Tibial artery (tissue), 4 donors: ENCODE measurements at regions not wholly inside any gene's neighbourhood (a gene's known extent, or its start where the extent isn't known, plus 50 kb on each side); places are given as distances from the start of the nearest gene placed in this dataset.

Experiments
- DNase-seq, 2 donors: peaks; one replicate each; pipeline ENCODE4 v3.0.0-alpha.2; 2019
- H3K27ac ChIP-seq, 2 donors: fragments of 200-600 bp; sonication (generic) in 1 of 2; 1 replicate in 1 of 2; 2 replicates in 1 of 2; pipeline ENCODE4 v1.5.1; 2018 to 2019; ENCODE audit warnings: mild to moderate bottlenecking in 1 of 2
- H3K27me3 ChIP-seq, 2 donors: fragments of 200-600 bp; sonication (generic) in 1 of 2; one replicate each; pipeline versions ENCODE4 v1.5.1 to v1.6.0; 2016 to 2019
- H3K36me3 ChIP-seq, 3 donors: fragments of 200-600 bp; sonication (generic) in 2 of 3; one replicate each; pipeline ENCODE4 v1.5.1; 2016 to 2019; ENCODE audit warnings: mild to moderate bottlenecking in 2 of 3
- H3K4me1 ChIP-seq, 4 donors: fragments of 200-600 bp; sonication (generic) in 2 of 4; 1 replicate in 3 of 4; 2 replicates in 1 of 4; pipeline ENCODE4 v1.5.1; 2016 to 2019
- H3K4me3 ChIP-seq, 2 donors: fragments of 200-600 bp; sonication (generic) in 1 of 2; 1 replicate in 1 of 2; 2 replicates in 1 of 2; pipeline ENCODE4 v1.5.1; 2018 to 2019; ENCODE audit warnings: mild to moderate bottlenecking in 2 of 2
- H3K9me3 ChIP-seq, 3 donors: fragments of 200-600 bp; sonication (generic) in 1 of 3; one replicate each; pipeline ENCODE4 v1.5.1; 2016 to 2019
- intact Hi-C: fragments of 100-400 bp; cut with DNase I; formaldehyde crosslinking; loops from one replicate; pipeline ENCODE4 v1.15.0; 2023; ENCODE audit warnings: low total_unique reads
- TF ChIP-seq, protein P1 (sequence below), 2 experiments: fragments of 200-600 bp in 1 of 2; fragments of 450-650 bp in 1 of 2; IDR thresholded peaks; one replicate each; pipeline ENCODE4 v1.5.1; 2017 to 2019; ENCODE audit warnings: antibody characterized with exemption in 2 of 2, mild to moderate bottlenecking in 1 of 2, moderate library complexity in 1 of 2

DNA sequence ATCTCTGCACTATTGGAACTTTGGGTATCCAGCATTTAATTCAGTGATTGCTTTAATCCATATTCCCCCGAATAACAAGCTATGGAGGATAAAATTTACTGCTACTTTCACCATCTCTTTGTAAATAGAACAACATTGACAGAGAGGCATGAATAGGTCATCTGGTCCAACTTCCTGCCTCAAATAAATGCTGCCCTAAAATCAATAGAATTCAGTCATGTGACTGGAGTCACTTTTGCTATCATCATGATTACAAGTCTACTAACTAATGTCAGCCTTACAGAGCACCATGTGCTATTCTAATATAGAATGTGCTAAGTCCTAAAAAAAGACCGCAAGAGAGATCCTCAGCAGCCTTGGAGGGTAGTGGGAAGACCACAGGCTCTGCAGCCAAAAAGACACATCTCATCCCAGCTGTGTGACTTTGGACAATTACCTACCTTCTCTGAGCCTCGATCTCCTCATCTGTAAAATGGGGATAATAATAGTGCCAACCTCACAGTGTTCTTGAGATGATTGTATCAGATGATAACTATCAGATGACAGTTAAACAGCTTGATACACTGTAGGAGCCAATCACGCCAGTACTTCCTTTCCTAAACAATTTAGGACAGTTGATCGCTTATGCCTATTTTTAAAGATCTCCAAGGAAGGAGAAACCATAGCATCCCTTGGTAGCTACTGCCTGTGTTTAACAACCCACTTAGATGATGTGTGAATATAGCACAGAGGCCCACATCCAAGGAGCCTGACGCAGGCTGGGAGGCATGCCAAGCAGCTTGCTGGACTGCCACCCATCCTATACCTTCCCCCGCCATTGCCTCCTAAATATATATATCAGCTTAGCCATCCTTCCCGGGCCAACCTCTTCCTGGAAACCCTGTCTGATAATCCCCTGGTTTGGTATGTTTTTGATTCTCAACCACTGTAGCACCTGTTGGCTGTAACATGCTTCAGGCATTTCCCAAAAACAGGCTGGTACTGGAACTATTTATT, 77.3 kb upstream of the PHF21A start:
- Histone ChIP-seq H3K36me3 (no peaks in the 10 kb centered on the region), H3K4me1 (no peaks in the 10 kb centered on the region), H3K27ac (no peak overlapping the region), H3K9me3 (no peaks in the 10 kb centered on the region), H3K4me3 (no peak overlapping the region), H3K27me3 (peaks cover 0 to 28% of the 10 kb centered on the region in 2 donors)
- no peak for DNase-seq
- TF ChIP-seq, protein P1, sequence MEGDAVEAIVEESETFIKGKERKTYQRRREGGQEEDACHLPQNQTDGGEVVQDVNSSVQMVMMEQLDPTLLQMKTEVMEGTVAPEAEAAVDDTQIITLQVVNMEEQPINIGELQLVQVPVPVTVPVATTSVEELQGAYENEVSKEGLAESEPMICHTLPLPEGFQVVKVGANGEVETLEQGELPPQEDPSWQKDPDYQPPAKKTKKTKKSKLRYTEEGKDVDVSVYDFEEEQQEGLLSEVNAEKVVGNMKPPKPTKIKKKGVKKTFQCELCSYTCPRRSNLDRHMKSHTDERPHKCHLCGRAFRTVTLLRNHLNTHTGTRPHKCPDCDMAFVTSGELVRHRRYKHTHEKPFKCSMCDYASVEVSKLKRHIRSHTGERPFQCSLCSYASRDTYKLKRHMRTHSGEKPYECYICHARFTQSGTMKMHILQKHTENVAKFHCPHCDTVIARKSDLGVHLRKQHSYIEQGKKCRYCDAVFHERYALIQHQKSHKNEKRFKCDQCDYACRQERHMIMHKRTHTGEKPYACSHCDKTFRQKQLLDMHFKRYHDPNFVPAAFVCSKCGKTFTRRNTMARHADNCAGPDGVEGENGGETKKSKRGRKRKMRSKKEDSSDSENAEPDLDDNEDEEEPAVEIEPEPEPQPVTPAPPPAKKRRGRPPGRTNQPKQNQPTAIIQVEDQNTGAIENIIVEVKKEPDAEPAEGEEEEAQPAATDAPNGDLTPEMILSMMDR (IDR thresholded peaks at IDR 0.05), result no peak
- intact Hi-C loops, result no loop called here

DNA sequence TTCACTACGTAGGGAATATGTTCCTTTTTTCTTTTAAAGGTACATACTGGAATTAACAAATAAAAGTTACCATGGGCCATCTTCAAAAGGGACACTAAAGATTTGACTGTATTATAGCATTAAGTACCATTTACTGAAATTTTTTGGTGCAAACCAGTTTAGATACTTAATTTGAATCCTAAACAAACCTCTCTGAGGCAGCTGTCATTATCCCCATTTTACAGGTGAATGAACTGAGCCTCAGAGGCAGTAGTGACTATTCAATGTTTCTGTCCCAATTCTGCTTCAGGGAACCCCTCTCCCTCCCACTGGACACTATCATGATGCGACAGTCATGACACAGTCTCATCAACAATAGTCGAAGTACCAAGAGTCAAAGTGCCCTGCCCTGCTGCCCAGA, 76.2 kb upstream of the PHF21A start:
- intact Hi-C loops, result no loop called here
- Histone ChIP-seq H3K27ac (no peak overlapping the region), H3K36me3 (no peaks in the 10 kb centered on the region), H3K27me3 (peaks cover 0 to 21% of the 10 kb centered on the region in 2 donors), H3K9me3 (no peaks in the 10 kb centered on the region), H3K4me3 (no peak overlapping the region), H3K4me1 (no peaks in the 10 kb centered on the region)
- TF ChIP-seq, protein P1 (IDR thresholded peaks at IDR 0.05), result no peak
- no peak for DNase-seq

GRCh38 chr11:46188017-46188416, 66.8 kb upstream of the PHF21A start:
- intact Hi-C loops, result no loop called here
- DNase-seq, result no peak
- H3K27me3 ChIP-seq, result peaks cover 0 to 3% of the 10 kb centered on the region in 2 donors
- H3K27ac ChIP-seq, result no peak overlapping the region
- no peaks in the 10 kb centered on the region for H3K4me1 ChIP-seq
- H3K36me3 ChIP-seq, result no peaks in the 10 kb centered on the region
- peaks cover 0 to 13% (median 7%) of the 10 kb centered on the region in 3 donors for H3K9me3 ChIP-seq
- TF ChIP-seq, protein P1 (IDR thresholded peaks at IDR 0.05), result no peak
- no peak overlapping the region for H3K4me3 ChIP-seq

- intact Hi-C loops, result no loop called here
- no peak for DNase-seq
- Histone ChIP-seq H3K4me1 (no peaks in the 10 kb centered on the region), H3K36me3 (no peaks in the 10 kb centered on the region), H3K9me3 (no peaks in the 10 kb centered on the region), H3K4me3 (no peak overlapping the region), H3K27me3 (peaks cover 0 to 4% of the 10 kb centered on the region in 2 donors), H3K27ac (no peak overlapping the region)
- TF ChIP-seq, protein P1 (IDR thresholded peaks at IDR 0.05), result no peak
Observed at GRCh38 chr11:46183819-46184218, 62.6 kb upstream of the PHF21A start.

DNA sequence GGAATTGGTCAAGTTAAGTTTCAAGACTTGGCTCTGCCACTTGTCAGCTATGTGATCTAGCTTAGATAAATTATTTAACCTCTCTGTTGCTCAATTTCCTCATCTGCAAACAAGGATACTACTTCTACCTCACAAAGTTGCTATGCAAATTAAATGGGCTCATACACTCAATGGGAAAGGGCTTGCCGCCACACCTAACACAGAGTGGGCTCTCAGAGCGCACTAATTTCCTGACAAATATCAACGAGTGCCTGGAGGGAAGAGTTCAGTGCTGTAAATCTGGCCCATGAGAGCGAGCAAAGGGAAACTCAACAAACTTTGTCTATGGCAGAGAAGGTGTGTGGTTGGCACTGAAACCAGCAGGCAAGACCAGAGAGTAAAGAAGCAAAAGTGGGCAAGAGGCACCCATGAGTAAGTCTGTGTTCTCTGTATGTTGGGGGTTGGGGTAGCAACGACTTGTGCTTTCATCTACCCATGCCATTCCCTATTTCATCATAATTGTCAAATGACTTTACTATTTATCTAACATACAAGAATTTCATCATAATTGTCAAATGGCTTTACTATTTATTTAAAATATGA, 60.7 kb upstream of the PHF21A start:
- intact Hi-C loops, result no loop called here
- Histone ChIP-seq H3K27ac (no peak overlapping the region), H3K27me3 (peaks cover 0 to 12% of the 10 kb centered on the region in 2 donors), H3K4me1 (no peaks in the 10 kb centered on the region), H3K9me3 (no peaks in the 10 kb centered on the region), H3K36me3 (no peaks in the 10 kb centered on the region), H3K4me3 (no peak overlapping the region)
- TF ChIP-seq, protein P1 (IDR thresholded peaks at IDR 0.05), result no peak
- DNase-seq, result no peak
